Spleen (tissue), 11 donors: ENCODE measurements at regions not wholly inside any gene's neighbourhood (a gene's known extent, or its start where the extent isn't known, plus 50 kb on each side); places are given as distances from the start of the nearest gene placed in this dataset.
A peak's percentile ranks its signal among the peaks of the same experiment; 100 is the strongest.

Experiments
- DNase-seq: peaks from one replicate; pipeline ENCODE4 v3.0.0-alpha.2; 2020
- H3K27ac ChIP-seq, 8 donors: fragments of 200-600 bp; sonication (generic) in 7 of 8; 1 replicate in 4 of 8; 2 replicates in 4 of 8; pipeline versions ENCODE4 v1.5.0 to v1.8.0; 2016 to 2021; ENCODE audit warnings: inconsistent platforms in 4 of 8, mild to moderate bottlenecking in 4 of 8, moderate library complexity in 1 of 8
- H3K27me3 ChIP-seq, 7 donors: fragments of 200-600 bp; sonication (generic) in 6 of 7; replicated peaks in 1 of 7; 1 replicate in 4 of 7; 2 replicates in 3 of 7; pipeline versions ENCODE4 v1.5.0 to v1.8.0; 2016 to 2021; ENCODE audit warnings: inconsistent platforms in 3 of 7, mild to moderate bottlenecking in 1 of 7
- H3K36me3 ChIP-seq, 6 donors: fragments of 200-600 bp; sonication (generic) in 5 of 6; 1 replicate in 4 of 6; 2 replicates in 2 of 6; pipeline versions ENCODE4 v1.5.0 to v1.8.0; 2016 to 2021; ENCODE audit warnings: inconsistent platforms in 2 of 6
- H3K4me1 ChIP-seq, 6 donors: fragments of 200-600 bp; sonication (generic) in 5 of 6; 1 replicate in 3 of 6; 2 replicates in 3 of 6; pipeline versions ENCODE4 v1.5.0 to v1.8.0; 2016 to 2021; ENCODE audit warnings: inconsistent platforms in 3 of 6
- H3K4me3 ChIP-seq, 8 donors: fragments of 200-600 bp; sonication (generic) in 7 of 8; 1 replicate in 4 of 8; 2 replicates in 4 of 8; pipeline versions ENCODE4 v1.5.0 to v1.8.0; 2016 to 2021; ENCODE audit warnings: inconsistent platforms in 4 of 8, mild to moderate bottlenecking in 4 of 8, moderate library complexity in 2 of 8
- H3K9me3 ChIP-seq, 8 donors: fragments of 200-600 bp; sonication (generic) in 7 of 8; 1 replicate in 4 of 8; 2 replicates in 4 of 8; pipeline versions ENCODE4 v1.5.0 to v1.8.0; 2016 to 2021; ENCODE audit warnings: inconsistent platforms in 4 of 8
- POLR2A ChIP-seq, 3 donors: fragments of 450-650 bp; IDR thresholded peaks; one replicate each; pipeline ENCODE4 v1.5.1; 2017; ENCODE audit warnings: antibody characterized with exemption in 3 of 3, mild to moderate bottlenecking in 1 of 3
- POLR2AphosphoS5 ChIP-seq, 3 donors: sonication (generic); formaldehyde crosslinking; IDR thresholded peaks; one replicate each; pipeline ENCODE4 v1.5.1; 2017; ENCODE audit warnings: antibody characterized with exemption in 3 of 3
- whole genome bisulfite sequencing, 5 donors: extraction: QIAGEN DNeasy Blood & Tissue Kit in 3 of 5; methylation state at CpG; one replicate each; pipeline versions ENCODE4 v1.1.5 to v1.1.7; 2013 to 2018; 5-methylcytosine and 5-hydroxymethylcytosine counted together
- intact Hi-C: fragments of 100-400 bp; cut with DNase I; formaldehyde crosslinking; loops from one replicate; pipeline ENCODE4 v1.15.0; 2023; ENCODE audit warnings: low total_unique reads
- TF ChIP-seq, protein P1 (sequence below), 11 experiments: fragments of 200-600 bp in 7 of 11; fragments of 450-650 bp in 4 of 11; sonication (generic) in 4 of 11; IDR thresholded peaks in 8 of 11; conservative IDR thresholded peaks in 3 of 11; 1 replicate in 7 of 11; 2 replicates in 4 of 11; pipeline versions ENCODE4 v1.4.0 to v1.8.0; 2016 to 2021; ENCODE audit warnings: antibody characterized with exemption in 11 of 11, inconsistent platforms in 4 of 11, mild to moderate bottlenecking in 1 of 11
- donor health status: healthy with polysubstance abuse.
- donor health status: DM: no; HTN: no; CAD: no; lungs with moderate emphysema.
- donor health status: DM: no; HTN: no; CAD: no.
- donor health status: Bipolar disorder and iron deficiency.
- donor health status: healthy.
- donor health status: DM: no; HTN: no; CAD: no.
- donor health status: DM: yes; HTN: yes; CAD: no.

DNA sequence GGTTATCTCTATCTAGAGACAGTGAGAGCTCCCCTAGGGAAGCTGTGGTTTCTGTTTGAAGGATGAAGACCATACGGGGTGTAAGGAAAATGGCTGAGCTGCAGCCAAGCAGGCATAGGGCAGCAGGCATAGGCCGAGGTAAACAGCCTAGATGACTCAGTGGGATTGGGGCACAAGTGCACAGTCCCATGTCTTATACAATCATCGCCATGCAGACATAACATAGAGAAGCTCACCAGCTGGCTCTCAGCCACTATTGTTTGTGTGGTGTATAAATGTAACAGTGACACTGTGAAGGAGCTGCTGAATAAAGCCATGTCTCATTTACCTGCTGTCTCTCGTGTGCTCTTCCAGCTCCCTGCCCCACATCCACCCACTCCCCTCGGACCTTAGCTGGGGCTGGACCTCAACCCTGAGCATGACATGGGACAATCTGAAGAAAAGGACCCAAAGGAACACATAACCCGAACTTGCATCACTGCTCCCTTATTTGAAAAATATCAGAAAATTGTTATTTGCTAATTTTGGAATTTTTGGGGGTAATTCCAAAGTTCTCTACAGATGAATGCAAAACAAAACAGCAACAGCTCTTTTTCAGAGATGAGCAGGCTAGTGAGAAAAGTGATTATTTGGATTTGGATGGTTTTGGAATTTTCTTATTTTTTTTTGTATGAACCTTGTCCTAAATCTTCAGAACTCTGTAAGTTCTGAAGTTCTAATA lies 582.7 kb downstream of the REEP3 start:
- 73 to 84% (median 75%) methylated on average over 6 of the region's 6 CpGs for WGBS, 5 donors
- no peak for TF ChIP-seq POLR2A (IDR thresholded peaks at IDR 0.05)
- TF ChIP-seq, protein P1, sequence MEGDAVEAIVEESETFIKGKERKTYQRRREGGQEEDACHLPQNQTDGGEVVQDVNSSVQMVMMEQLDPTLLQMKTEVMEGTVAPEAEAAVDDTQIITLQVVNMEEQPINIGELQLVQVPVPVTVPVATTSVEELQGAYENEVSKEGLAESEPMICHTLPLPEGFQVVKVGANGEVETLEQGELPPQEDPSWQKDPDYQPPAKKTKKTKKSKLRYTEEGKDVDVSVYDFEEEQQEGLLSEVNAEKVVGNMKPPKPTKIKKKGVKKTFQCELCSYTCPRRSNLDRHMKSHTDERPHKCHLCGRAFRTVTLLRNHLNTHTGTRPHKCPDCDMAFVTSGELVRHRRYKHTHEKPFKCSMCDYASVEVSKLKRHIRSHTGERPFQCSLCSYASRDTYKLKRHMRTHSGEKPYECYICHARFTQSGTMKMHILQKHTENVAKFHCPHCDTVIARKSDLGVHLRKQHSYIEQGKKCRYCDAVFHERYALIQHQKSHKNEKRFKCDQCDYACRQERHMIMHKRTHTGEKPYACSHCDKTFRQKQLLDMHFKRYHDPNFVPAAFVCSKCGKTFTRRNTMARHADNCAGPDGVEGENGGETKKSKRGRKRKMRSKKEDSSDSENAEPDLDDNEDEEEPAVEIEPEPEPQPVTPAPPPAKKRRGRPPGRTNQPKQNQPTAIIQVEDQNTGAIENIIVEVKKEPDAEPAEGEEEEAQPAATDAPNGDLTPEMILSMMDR (IDR thresholded peaks at IDR 0.05 in 8 of 11, conservative IDR thresholded peaks at IDR 0.05 in 3 of 11): no peak
- no peak for TF ChIP-seq POLR2AphosphoS5 (IDR thresholded peaks at IDR 0.05)
- Histone ChIP-seq H3K9me3 (no peaks in the 10 kb centered on the region), H3K27me3 (no peaks in the 10 kb centered on the region), H3K4me3 (no peak overlapping the region), H3K36me3 (no peaks in the 10 kb centered on the region), H3K4me1 (no peaks in the 10 kb centered on the region), H3K27ac (no peak overlapping the region)
- DNase-seq: no peak
- intact Hi-C loops: no loop called here

DNA sequence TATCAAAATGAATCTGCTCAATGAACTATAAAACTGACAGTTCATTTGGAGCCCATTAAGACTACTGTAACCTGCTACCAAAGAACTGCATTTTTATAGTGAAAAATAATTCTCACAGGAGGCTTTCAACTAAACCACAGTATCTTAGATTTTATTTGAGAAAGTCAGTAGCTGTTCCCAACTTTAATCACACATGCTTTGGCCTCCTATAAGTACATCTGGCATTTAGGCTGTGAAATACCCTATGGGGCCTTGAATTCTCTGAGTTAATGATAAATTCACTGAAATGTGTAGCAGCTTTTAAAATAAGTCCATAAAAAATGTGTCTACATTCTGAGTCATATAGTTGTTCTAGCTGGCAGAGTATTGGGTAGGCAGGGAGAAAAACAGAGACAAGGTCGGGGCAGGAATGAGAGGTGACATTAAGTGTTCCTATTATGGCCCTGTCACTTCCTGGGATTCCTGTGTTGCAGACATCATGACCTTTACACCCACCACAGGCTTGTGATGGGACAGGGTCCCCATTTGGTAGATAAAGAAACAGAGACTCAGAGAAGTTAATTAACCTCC lies 588.8 kb downstream of the REEP3 start:
- no peak for TF ChIP-seq POLR2AphosphoS5 (IDR thresholded peaks at IDR 0.05)
- intact Hi-C loops: no loop called here
- WGBS, 5 donors: 78 to 93% (median 83%) methylated on average over 1 of the region's 1 CpG
- no peak for DNase-seq
- Histone ChIP-seq H3K27ac (no peak overlapping the region), H3K27me3 (no peaks in the 10 kb centered on the region), H3K4me1 (peaks cover 0 to 17% (median 2%) of the 10 kb centered on the region in 6 donors), H3K9me3 (no peaks in the 10 kb centered on the region), H3K4me3 (no peak overlapping the region), H3K36me3 (no peaks in the 10 kb centered on the region)

DNA sequence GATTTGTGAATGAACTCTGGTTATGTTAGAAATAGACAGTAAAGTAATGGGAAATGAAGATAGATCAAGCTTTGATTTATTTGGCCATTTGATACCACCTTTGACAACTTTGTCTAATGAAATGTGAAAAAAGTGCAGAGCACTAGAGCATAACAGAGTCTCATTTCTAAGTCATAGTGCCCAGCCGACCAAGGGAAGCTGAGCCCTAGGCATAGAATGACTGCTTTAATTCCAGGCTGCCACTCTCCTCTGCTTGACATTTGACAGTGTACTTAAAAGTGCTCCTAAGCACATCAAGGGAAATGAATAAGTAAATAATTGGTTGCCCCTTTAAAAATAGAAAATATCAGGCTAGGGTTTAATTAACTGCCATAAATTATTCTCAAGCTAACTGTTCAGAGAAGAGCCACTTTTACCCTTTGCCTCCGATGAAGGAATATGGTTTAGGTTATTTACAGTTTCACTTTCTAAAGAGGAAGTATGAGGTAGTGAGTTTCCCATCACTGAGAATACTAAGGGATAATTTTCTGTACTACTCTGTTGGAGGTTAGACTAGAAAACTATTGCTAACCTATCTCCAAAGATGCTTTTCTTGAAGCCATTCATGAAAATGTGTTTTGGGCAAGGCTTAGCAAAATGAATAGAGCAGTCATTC lies 591.6 kb downstream of the REEP3 start:
- TF ChIP-seq POLR2AphosphoS5 (IDR thresholded peaks at IDR 0.05): no peak
- no peak for TF ChIP-seq POLR2A (IDR thresholded peaks at IDR 0.05)
- TF ChIP-seq, protein P1 (IDR thresholded peaks at IDR 0.05 in 8 of 11, conservative IDR thresholded peaks at IDR 0.05 in 3 of 11): no peak
- WGBS, 5 donors: 6 to 19% (median 12%) methylated on average over 2 of the region's 2 CpGs
- H3K36me3 ChIP-seq: no peaks in the 10 kb centered on the region
- H3K4me3 ChIP-seq: peak overlapping the region in 2 of 8 donors; percentile 14 to 53
- no peaks in the 10 kb centered on the region for H3K27me3 ChIP-seq
- H3K27ac ChIP-seq: peak overlapping the region in 1 of 8 donors; percentile 13
- no peaks in the 10 kb centered on the region for H3K9me3 ChIP-seq
- peaks cover 0 to 17% (median 2%) of the 10 kb centered on the region in 6 donors for H3K4me1 ChIP-seq
- DNase-seq: no peak
- intact Hi-C loops: no loop called here

DNA sequence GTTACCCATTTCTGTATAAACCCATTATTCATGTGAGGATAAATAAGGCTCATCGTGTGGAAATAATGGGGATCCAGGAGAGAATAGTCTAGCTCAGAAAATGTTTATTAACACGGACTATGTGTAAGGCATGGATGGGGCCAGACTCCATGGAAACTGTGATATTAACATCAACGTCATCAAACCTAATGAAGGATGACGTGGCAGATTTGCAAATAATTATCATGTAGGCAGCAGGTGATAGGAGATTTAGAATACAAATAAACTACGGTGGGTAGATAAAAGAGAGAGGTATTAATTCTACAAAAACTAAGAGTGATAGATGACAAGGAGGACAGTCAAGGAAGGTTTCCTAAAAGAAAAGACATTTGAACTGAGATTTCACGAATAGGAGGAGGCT lies 592.2 kb downstream of the REEP3 start:
- DNase-seq: no peak
- TF ChIP-seq POLR2AphosphoS5 (IDR thresholded peaks at IDR 0.05) (no peak), POLR2A (IDR thresholded peaks at IDR 0.05) (no peak)
- TF ChIP-seq, protein P1 (IDR thresholded peaks at IDR 0.05 in 8 of 11, conservative IDR thresholded peaks at IDR 0.05 in 3 of 11): no peak
- Histone ChIP-seq H3K27me3 (no peaks in the 10 kb centered on the region), H3K9me3 (no peaks in the 10 kb centered on the region), H3K27ac (no peak overlapping the region), H3K36me3 (no peaks in the 10 kb centered on the region), H3K4me1 (peaks cover 0 to 17% (median 2%) of the 10 kb centered on the region in 6 donors), H3K4me3 (no peak overlapping the region)
- intact Hi-C loops: no loop called here
- WGBS, 5 donors: 76 to 87% (median 78%) methylated on average over 6 of the region's 6 CpGs
